ENCODE measurements at regions not wholly inside any gene's neighbourhood (a gene's known extent, or its start where the extent isn't known, plus 50 kb on each side); places are given as distances from the start of the nearest gene placed in this dataset.

- no peak for DNase-seq
Observed at GRCh38 chr2:145144131-145144728, 624.3 kb upstream of the ZEB2 start.

DNA sequence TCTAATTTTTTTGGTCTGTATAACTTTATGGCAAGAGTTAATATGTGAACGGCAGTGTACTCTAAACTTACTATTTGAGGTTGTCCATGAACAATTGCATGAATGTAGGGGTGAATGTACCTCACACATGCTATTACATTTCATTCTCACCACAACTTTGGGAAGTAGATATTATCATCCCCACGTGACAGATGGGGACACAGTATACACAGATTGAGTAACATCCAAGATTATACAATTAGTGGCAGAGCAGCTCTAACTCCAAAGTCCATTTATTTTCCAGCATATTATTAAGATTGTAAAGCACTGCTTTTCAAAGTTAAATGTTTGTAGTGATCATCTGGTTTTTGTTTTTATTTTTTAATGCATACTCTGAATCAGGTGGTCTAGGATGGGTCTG is 622.1 kb upstream of the ZEB2 start:
- DNase-seq, result no peak

- no peak for DNase-seq
Observed at GRCh38 chr2:145140658-145141057, 620.7 kb upstream of the ZEB2 start.

GRCh38 chr2:145138626-145139025 is 618.7 kb upstream of the ZEB2 start:
- DNase-seq, result no peak

DNA sequence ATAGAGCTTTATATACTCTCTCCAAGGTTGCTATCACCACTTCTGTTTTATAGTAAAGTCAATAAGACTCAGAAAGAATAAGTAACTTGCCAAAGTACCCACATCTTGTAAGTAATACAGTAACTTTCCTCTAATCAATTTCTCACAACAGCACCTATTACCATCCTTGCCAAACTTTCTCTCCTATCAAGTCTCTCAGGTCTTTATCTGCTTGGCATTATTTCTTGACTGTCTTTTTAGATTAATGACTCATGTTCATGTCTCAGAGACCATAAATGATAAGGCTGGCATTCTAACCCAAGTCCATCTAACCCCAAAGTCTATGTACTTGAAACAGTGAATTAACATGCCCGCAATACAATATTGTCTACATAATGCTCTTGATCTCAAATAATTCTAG is 618.0 kb upstream of the ZEB2 start:
- no peak for DNase-seq

DNA sequence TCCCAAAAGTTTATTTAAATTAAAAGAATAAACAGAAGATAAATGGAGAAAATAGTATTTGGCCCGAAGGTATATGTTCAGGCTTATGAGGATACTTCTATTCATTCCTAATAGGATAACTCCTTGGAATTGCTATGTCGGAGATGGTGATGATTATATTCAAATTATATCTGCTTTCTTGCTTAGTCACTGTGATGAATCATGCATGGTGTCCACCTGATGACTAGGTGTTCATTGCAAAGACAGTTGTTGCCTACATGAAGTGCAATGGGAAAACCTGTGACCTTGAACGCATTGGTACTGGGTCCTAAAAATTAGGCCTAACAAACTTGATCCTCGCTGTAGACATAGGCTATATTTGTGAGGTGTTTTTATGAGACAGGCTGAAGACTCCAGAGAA is 617.3 kb upstream of the ZEB2 start:
- no peak for DNase-seq

DNA sequence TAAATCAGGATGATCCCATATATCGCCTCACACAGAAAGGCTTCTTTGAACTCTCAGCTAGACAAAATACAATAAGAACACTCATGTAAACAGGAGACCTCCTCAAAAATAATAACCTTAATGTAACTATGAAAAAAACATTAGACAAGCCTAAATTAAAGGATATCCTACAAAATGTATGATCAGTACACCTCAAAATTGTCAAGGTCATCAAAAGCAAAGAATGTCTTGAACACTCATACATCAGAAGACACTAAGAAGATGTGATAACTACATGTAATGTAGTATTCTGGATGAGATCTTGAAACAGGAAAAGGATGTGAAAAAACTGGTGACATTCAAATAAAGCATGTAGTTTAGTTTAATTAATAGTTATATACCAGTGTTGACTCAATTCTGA is 616.8 kb upstream of the ZEB2 start:
- no peak for DNase-seq

DNA sequence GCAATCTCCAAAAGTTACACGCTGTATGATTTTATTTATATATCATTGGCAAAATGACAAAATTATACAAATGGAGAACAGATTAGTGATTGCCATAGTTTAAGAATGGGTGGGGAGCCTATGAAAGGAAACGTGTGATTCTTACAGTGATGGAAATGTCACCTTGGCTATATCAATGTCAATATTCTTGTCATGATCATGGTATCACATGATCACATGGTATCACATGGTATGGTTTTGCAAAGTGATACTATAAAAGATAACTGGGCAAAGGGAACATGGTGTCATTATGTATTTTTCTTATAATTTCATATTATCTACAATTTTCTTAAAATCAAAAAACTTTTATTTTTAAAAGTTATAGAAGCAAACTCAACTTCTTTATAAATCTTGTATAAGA is 606.2 kb upstream of the ZEB2 start:
- no peak for DNase-seq

DNA sequence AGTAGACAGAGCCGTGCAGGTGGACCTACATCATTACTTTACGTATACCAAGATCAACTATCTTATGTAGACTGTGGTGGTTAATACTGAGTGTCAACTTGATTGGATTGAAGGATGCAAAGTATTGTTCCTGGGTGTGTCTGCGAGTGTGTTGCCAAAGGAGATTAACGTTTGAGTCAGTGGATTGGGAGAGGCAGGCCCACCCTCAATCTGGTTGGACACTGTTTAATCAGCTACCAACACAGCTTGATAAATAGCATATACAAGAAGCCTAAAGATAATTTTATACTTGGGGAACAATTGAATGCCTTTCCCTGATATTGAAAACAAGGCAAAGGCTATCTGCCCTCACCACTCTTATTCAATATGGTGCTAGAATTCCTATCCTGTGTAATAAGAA is 604.2 kb upstream of the ZEB2 start:
- DNase-seq, result no peak

DNA sequence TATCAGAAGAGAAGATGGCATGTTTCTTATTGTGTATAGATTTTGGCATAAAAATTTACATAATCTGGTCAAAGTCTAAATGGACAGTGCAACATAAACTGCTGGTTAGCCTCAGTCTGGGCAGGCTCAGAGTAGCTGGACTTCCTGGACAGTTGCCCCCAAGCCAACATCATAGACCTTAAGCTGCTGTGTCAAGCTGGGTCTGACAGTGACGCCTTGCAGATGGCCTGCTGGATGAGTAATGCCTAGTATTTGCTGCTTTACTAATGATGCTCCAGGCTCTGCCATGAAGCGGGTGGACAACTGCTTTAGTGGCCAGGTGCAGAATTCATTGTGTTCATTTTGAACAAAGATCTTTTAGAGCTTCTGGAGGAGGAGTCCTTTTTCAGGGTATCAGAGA is 603.7 kb upstream of the ZEB2 start:
- DNase-seq, result peak in 1 of 3 experiments; percentile 8

DNA sequence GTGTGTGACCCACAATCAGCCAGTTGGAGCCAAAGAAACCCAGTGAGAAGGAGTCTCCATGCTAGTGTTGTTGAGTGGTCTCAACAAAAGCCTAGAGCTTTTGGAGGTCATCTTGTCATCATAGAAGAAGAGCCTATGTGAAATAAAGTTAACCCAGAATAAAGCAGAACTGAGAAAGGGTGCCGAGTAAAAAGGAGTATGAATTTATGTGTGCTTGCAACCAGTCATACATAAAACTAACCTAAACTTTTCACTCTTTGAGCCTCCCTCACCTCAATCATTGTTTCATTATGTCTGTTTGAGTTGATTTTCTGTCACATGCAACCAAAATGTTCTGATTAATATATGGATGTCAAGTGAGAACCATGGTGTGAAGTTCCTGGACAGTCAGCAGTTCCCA is 599.3 kb upstream of the ZEB2 start:
- DNase-seq, result no peak

DNA sequence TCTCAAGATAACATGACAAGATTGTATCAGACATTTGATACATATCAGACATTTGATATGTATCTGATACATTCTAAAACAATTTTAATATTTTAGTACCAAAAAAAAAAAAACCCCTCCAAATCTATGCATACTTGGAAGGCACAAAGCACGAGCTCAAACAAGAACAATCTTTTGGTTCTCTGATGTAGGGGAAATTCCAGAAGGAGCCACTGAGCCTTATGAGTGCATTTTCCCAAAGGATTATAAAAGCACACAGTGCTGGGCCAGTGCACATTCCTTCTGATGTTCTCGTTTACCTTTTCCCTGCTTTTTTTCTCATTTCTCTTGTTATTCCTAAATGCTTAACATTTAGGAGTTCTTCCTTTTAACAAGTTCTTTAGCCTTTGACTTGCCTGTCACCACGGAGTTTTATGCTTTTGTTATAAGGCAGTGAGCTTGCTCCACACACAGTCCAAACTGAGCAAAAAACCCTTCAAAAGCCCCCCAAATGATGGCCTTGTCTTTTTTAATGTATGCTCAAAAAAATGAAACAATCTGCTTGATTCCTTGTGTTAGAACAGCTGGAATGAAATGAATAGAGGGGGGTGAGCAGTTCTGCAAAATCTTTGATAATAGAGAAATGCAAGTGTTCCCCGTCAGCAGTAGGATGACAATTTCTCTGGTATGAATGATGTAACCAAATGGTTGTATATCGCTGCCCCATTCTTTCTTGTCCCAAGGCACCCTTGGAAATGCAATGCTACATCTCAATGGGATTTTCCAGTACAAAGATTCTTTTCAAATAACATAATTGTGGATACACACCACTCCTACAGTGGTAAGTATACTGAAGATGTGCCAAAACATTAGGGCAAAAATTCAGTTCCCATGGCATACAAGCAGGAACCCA is 597.2 kb upstream of the ZEB2 start:
- no peak for DNase-seq

GRCh38 chr2:145116056-145116455 is 596.1 kb upstream of the ZEB2 start:
- no peak for DNase-seq

DNA sequence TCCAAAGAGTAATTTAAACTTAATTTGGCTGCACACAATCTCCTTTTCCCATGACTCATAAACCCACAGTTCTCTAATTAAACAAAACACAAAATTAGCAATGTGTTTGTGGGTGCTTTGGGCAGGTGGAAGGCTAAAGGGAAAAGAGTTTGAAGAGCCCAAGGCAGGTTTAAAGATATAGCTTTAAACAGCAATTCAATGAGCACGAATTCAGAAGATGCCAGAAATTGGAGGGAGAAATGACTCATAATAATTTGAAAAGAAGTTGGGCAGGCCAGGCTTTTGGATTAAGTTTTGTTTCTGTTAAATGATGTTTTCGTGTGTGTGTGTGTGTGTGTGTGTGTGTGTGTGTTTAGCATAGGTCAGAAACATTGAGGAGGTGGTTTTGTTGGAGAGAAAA is 594.8 kb upstream of the ZEB2 start:
- DNase-seq, result no peak

- no peak for DNase-seq
Observed at GRCh38 chr2:145112467-145112866, 592.5 kb upstream of the ZEB2 start.

GRCh38 chr2:145110668-145111356 is 590.9 kb upstream of the ZEB2 start:
- no peak for DNase-seq

DNA sequence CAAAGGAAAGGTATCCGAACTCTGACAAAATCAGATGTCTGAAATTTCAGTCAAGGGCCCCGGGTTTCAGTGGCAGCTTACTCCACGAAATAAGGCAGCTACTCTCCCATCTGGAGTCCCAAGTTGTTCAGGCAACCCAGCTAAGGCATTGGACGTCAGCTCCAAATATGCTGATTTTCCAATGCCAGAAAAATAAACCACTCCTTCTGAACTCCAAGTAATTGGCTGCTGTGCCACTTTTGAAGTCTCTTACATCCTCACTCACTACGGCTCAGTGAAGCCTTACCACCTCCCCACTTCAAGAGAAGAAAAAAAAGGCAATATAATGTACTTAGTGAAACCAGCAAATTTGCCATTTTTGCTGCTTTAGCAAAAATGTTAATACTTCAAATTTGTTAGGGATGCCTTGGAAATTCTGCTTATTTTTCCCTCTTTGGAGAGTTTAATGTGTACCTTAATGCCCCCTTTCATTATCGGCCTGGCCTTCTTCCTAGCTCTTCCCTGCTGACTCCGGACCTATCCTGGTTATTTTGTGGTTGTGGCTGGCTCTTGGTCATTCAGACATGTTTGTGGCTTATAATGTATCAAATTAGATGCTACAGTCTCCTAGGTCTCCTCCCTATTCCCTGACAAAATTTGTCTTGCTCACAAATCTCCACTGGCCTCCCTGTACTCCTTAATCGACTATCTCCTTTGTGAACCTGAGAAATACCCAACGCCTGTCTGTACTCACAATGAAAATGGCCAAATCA is 589.2 kb upstream of the ZEB2 start:
- no peak for DNase-seq

- no peak for DNase-seq
Observed at GRCh38 chr2:145108361-145108778, 588.5 kb upstream of the ZEB2 start.

DNA sequence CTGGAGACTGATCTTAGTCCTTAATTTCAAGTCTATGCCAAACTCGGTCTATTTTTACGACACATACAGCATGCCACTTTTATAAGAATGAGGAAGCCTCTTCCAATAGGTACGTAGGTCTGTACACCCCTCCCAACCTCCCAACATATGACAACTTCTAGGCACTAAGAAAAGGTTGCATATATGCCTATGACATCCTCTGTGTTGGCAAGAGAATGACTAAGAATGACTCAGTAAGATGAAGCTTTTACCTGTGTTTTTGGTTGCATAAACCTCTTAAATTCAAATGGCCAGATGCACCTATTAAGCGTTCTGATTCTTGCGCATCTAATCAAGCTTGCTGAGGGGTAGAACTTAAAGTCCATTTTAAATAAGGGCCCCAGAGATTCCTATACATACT is 586.4 kb upstream of the ZEB2 start:
- DNase-seq, result no peak

DNA sequence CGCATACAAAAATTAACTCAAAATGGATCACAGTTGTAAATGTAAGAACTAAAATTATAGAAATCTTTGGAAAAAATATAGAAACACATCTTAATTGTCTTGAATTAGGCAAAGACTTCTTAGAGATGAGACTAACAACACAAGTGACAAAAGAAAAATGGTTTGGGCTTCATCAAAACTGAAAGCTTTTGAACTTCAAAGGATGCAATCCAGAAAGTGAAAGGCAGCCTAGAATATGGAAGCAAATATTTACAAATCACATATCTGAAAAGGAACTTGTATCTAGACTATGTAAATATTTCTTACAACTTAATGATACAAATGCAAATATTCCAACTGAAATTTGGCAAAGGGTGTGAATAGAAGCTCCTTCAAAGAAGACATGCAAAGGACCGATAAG is 582.8 kb upstream of the ZEB2 start:
- DNase-seq, result no peak

GRCh38 chr2:145100301-145100700 is 580.4 kb upstream of the ZEB2 start:
- DNase-seq, result no peak

GRCh38 chr2:145096582-145096981 is 576.7 kb upstream of the ZEB2 start:
- DNase-seq, result no peak
